ENCODE measurements at regions not wholly inside any gene's neighbourhood (a gene's known extent, or its start where the extent isn't known, plus 50 kb on each side); places are given as distances from the start of the nearest gene placed in this dataset.
"Not testable (repeated sequence)": the region's sequence is repeated elsewhere in the genome, so short reads cannot be mapped to it uniquely, and the experiment has no call there.

- Mint-ChIP-seq H3K4me3 (no peak overlapping the region), H3K27me3 (peaks cover 23% of the 10 kb centered on the region), H3K4me1 (no peaks in the 10 kb centered on the region), H3K9me3 (peaks cover 0 to 14% (median 7%) of the 10 kb centered on the region in 7 donors), H3K36me3 (no peaks in the 10 kb centered on the region), H3K27ac (no peak overlapping the region)
- Histone ChIP-seq H3K4me3 (ENCODE audit: low read depth, low read length) (no peak overlapping the region), H3K4me1 (ENCODE audit: control insufficient read depth, insufficient read depth, low read length, poor library complexity, severe bottlenecking) (no peaks in the 10 kb centered on the region), H3K27ac (ENCODE audit: insufficient read depth, low read length, poor library complexity, severe bottlenecking) (no peak overlapping the region), H3K9me3 (ENCODE audit: control insufficient read depth in 2 of 2, low read length in 2 of 2) (peaks cover 0 to 4% of the 10 kb centered on the region in 2 experiments), H3K27me3 (ENCODE audit: control insufficient read depth, insufficient read depth, low read length) (peaks cover 18% of the 10 kb centered on the region), H3K36me3 (ENCODE audit: control insufficient read depth, insufficient read depth, low read length) (no peaks in the 10 kb centered on the region)
- DNase-seq (no peak), ATAC-seq (ENCODE audit: low read depth in 2 of 2) (no peak)
These were observed 91.4 kb upstream of the CCDC71L start for GRCh38 chr7:106752367-106752766.

- H3K4me1 Mint-ChIP-seq; DNase-seq; H3K27ac ChIP-seq (ENCODE audit: insufficient read depth, low read length, poor library complexity, severe bottlenecking); H3K4me3 Mint-ChIP-seq; H3K9me3 ChIP-seq (ENCODE audit: control insufficient read depth in 2 of 2, low read length in 2 of 2); H3K36me3 Mint-ChIP-seq; H3K27ac Mint-ChIP-seq; H3K4me1 ChIP-seq (ENCODE audit: control insufficient read depth, insufficient read depth, low read length, poor library complexity, severe bottlenecking); H3K4me3 ChIP-seq (ENCODE audit: low read depth, low read length); ATAC-seq (ENCODE audit: low read depth in 2 of 2); H3K27me3 ChIP-seq (ENCODE audit: control insufficient read depth, insufficient read depth, low read length); H3K36me3 ChIP-seq (ENCODE audit: control insufficient read depth, insufficient read depth, low read length): not testable (repeated sequence)
- peaks cover 0 to 14% (median 7%) of the 10 kb centered on the region in 7 donors for H3K9me3 Mint-ChIP-seq
- peaks cover 22% of the 10 kb centered on the region for H3K27me3 Mint-ChIP-seq
These were observed 94.1 kb upstream of the CCDC71L start for GRCh38 chr7:106755024-106755423.

GRCh38 chr7:106755641-106756040 lies 94.7 kb upstream of the CCDC71L start:
- Mint-ChIP-seq H3K27ac (no peak overlapping the region), H3K4me3 (no peak overlapping the region), H3K4me1 (no peaks in the 10 kb centered on the region), H3K9me3 (peaks cover 0 to 14% (median 7%) of the 10 kb centered on the region in 7 donors), H3K36me3 (no peaks in the 10 kb centered on the region), H3K27me3 (peaks cover 20% of the 10 kb centered on the region)
- Histone ChIP-seq H3K27ac (ENCODE audit: insufficient read depth, low read length, poor library complexity, severe bottlenecking) (no peak overlapping the region), H3K9me3 (ENCODE audit: control insufficient read depth in 2 of 2, low read length in 2 of 2) (peaks cover 0 to 4% of the 10 kb centered on the region in 2 experiments), H3K4me1 (ENCODE audit: control insufficient read depth, insufficient read depth, low read length, poor library complexity, severe bottlenecking) (no peaks in the 10 kb centered on the region), H3K4me3 (ENCODE audit: low read depth, low read length) (no peak overlapping the region), H3K36me3 (ENCODE audit: control insufficient read depth, insufficient read depth, low read length) (no peaks in the 10 kb centered on the region), H3K27me3 (ENCODE audit: control insufficient read depth, insufficient read depth, low read length) (peaks cover 5% of the 10 kb centered on the region)
- DNase-seq (no peak), ATAC-seq (ENCODE audit: low read depth in 2 of 2) (no peak)

GRCh38 chr7:106756071-106756470 lies 95.1 kb upstream of the CCDC71L start:
- no peak overlapping the region for H3K4me3 Mint-ChIP-seq
- Histone ChIP-seq H3K4me1 (ENCODE audit: control insufficient read depth, insufficient read depth, low read length, poor library complexity, severe bottlenecking) (no peaks in the 10 kb centered on the region), H3K4me3 (ENCODE audit: low read depth, low read length) (no peak overlapping the region), H3K27me3 (ENCODE audit: control insufficient read depth, insufficient read depth, low read length) (peaks cover 5% of the 10 kb centered on the region), H3K27ac (ENCODE audit: insufficient read depth, low read length, poor library complexity, severe bottlenecking) (no peak overlapping the region), H3K36me3 (ENCODE audit: control insufficient read depth, insufficient read depth, low read length) (no peaks in the 10 kb centered on the region), H3K9me3 (ENCODE audit: control insufficient read depth in 2 of 2, low read length in 2 of 2) (peaks cover 0 to 4% of the 10 kb centered on the region in 2 experiments)
- no peak for ATAC-seq (ENCODE audit: low read depth in 2 of 2)
- peaks cover 0 to 14% (median 7%) of the 10 kb centered on the region in 7 donors for H3K9me3 Mint-ChIP-seq
- no peak for DNase-seq
- no peaks in the 10 kb centered on the region for H3K4me1 Mint-ChIP-seq
- H3K27me3 Mint-ChIP-seq: peaks cover 16% of the 10 kb centered on the region
- no peaks in the 10 kb centered on the region for H3K36me3 Mint-ChIP-seq
- H3K27ac Mint-ChIP-seq: no peak overlapping the region

- no peak for ATAC-seq (ENCODE audit: low read depth in 2 of 2)
- H3K27me3 Mint-ChIP-seq: peaks cover 15% of the 10 kb centered on the region
- no peak overlapping the region for H3K4me3 ChIP-seq (ENCODE audit: low read depth, low read length)
- H3K4me1 Mint-ChIP-seq: no peaks in the 10 kb centered on the region
- H3K9me3 ChIP-seq (ENCODE audit: control insufficient read depth in 2 of 2, low read length in 2 of 2): peaks cover 0 to 4% of the 10 kb centered on the region in 2 experiments
- H3K36me3 ChIP-seq (ENCODE audit: control insufficient read depth, insufficient read depth, low read length): no peaks in the 10 kb centered on the region
- H3K36me3 Mint-ChIP-seq: no peaks in the 10 kb centered on the region
- H3K27me3 ChIP-seq (ENCODE audit: control insufficient read depth, insufficient read depth, low read length): peaks cover 3% of the 10 kb centered on the region
- no peak overlapping the region for H3K4me3 Mint-ChIP-seq
- H3K27ac ChIP-seq (ENCODE audit: insufficient read depth, low read length, poor library complexity, severe bottlenecking): no peak overlapping the region
- H3K27ac Mint-ChIP-seq: no peak overlapping the region
- peaks cover 0 to 14% (median 7%) of the 10 kb centered on the region in 7 donors for H3K9me3 Mint-ChIP-seq
- DNase-seq: no peak
- no peaks in the 10 kb centered on the region for H3K4me1 ChIP-seq (ENCODE audit: control insufficient read depth, insufficient read depth, low read length, poor library complexity, severe bottlenecking)
These were observed 95.9 kb upstream of the CCDC71L start for GRCh38 chr7:106756884-106757283.

- Histone ChIP-seq H3K27ac (ENCODE audit: insufficient read depth, low read length, poor library complexity, severe bottlenecking) (no peak overlapping the region), H3K36me3 (ENCODE audit: control insufficient read depth, insufficient read depth, low read length) (no peaks in the 10 kb centered on the region), H3K4me3 (ENCODE audit: low read depth, low read length) (no peak overlapping the region), H3K9me3 (ENCODE audit: control insufficient read depth in 2 of 2, low read length in 2 of 2) (peaks cover 0 to 4% of the 10 kb centered on the region in 2 experiments), H3K27me3 (ENCODE audit: control insufficient read depth, insufficient read depth, low read length) (no peaks in the 10 kb centered on the region), H3K4me1 (ENCODE audit: control insufficient read depth, insufficient read depth, low read length, poor library complexity, severe bottlenecking) (no peaks in the 10 kb centered on the region)
- Mint-ChIP-seq H3K4me1 (no peaks in the 10 kb centered on the region), H3K4me3 (no peak overlapping the region), H3K36me3 (no peaks in the 10 kb centered on the region), H3K27me3 (peaks cover 15% of the 10 kb centered on the region), H3K9me3 (peaks cover 0 to 14% (median 7%) of the 10 kb centered on the region in 7 donors), H3K27ac (no peak overlapping the region)
- no peak for DNase-seq
- no peak for ATAC-seq (ENCODE audit: low read depth in 2 of 2)
These were observed 96.9 kb upstream of the CCDC71L start for GRCh38 chr7:106757846-106758245.

GRCh38 chr7:106762845-106763244 lies 101.9 kb upstream of the CCDC71L start:
- H3K27ac Mint-ChIP-seq; ATAC-seq (ENCODE audit: low read depth in 2 of 2); H3K27ac ChIP-seq (ENCODE audit: insufficient read depth, low read length, poor library complexity, severe bottlenecking); H3K27me3 ChIP-seq (ENCODE audit: control insufficient read depth, insufficient read depth, low read length); H3K9me3 Mint-ChIP-seq; H3K36me3 ChIP-seq (ENCODE audit: control insufficient read depth, insufficient read depth, low read length); DNase-seq; H3K9me3 ChIP-seq (ENCODE audit: control insufficient read depth in 2 of 2, low read length in 2 of 2); H3K27me3 Mint-ChIP-seq; H3K4me3 Mint-ChIP-seq; H3K36me3 Mint-ChIP-seq; H3K4me1 ChIP-seq (ENCODE audit: control insufficient read depth, insufficient read depth, low read length, poor library complexity, severe bottlenecking); H3K4me3 ChIP-seq (ENCODE audit: low read depth, low read length): not testable (repeated sequence)
- H3K4me1 Mint-ChIP-seq: peaks cover 9 to 16% (median 12%) of the 10 kb centered on the region in 4 donors

- Mint-ChIP-seq H3K4me1 (peaks cover 16 to 24% (median 20%) of the 10 kb centered on the region in 4 donors), H3K27me3 (peaks cover 4% of the 10 kb centered on the region), H3K27ac (no peak overlapping the region), H3K36me3 (no peaks in the 10 kb centered on the region), H3K9me3 (peaks cover 0 to 1% (median 0%) of the 10 kb centered on the region in 7 donors), H3K4me3 (no peak overlapping the region)
- Histone ChIP-seq H3K27ac (ENCODE audit: insufficient read depth, low read length, poor library complexity, severe bottlenecking) (no peak overlapping the region), H3K36me3 (ENCODE audit: control insufficient read depth, insufficient read depth, low read length) (no peaks in the 10 kb centered on the region), H3K4me3 (ENCODE audit: low read depth, low read length) (no peak overlapping the region), H3K4me1 (ENCODE audit: control insufficient read depth, insufficient read depth, low read length, poor library complexity, severe bottlenecking) (peaks cover 5% of the 10 kb centered on the region), H3K9me3 (ENCODE audit: control insufficient read depth in 2 of 2, low read length in 2 of 2) (no peaks in the 10 kb centered on the region), H3K27me3 (ENCODE audit: control insufficient read depth, insufficient read depth, low read length) (no peaks in the 10 kb centered on the region)
- ATAC-seq (ENCODE audit: low read depth in 2 of 2): no peak
- no peak for DNase-seq
These were observed 101.4 kb upstream of the PIK3CG start for GRCh38 chr7:106763717-106764116.

All from CD4-positive, CD25-positive, alpha-beta regulatory T cell (primary cell).